CD14-positive monocyte (primary cell): ENCODE measurements at regions not wholly inside any gene's neighbourhood (a gene's known extent, or its start where the extent isn't known, plus 50 kb on each side); places are given as distances from the start of the nearest gene placed in this dataset.

ENCODE experiments used
- DNase-seq, 3 donors: peaks; one replicate each; pipeline ENCODE4 v3.0.0-alpha.2; 2011 to 2022
- H2AFZ ChIP-seq: 2 replicates; pipeline ENCODE4 v1.6.0; 2012; ENCODE audit warnings: mild to moderate bottlenecking, low read depth, low read length, inconsistent platforms; ENCODE audit not compliant: insufficient read depth, poor library complexity, severe bottlenecking
- H3K27ac ChIP-seq, 2 donors: 1 replicate in 1 of 2; 2 replicates in 1 of 2; pipeline ENCODE4 v1.5.1; 2012 to 2013; ENCODE audit warnings: low read length in 2 of 2, control low read depth in 1 of 2, inconsistent platforms in 1 of 2, low read depth in 1 of 2, mild to moderate bottlenecking in 1 of 2
- H3K27me3 ChIP-seq, 2 donors: one replicate each; pipeline versions ENCODE4 v1.6.0 to v1.6.1; 2011 to 2013; ENCODE audit warnings: low read length in 2 of 2; ENCODE audit not compliant: control insufficient read depth in 2 of 2, insufficient read depth in 2 of 2
- H3K36me3 ChIP-seq, 2 donors: replicated peaks in 1 of 2; 1 replicate in 1 of 2; 2 replicates in 1 of 2; pipeline versions ENCODE4 v1.5.1 to v1.6.1; 2012 to 2013; ENCODE audit warnings: low read length in 2 of 2, control low read depth in 1 of 2, inconsistent platforms in 1 of 2, mild to moderate bottlenecking in 1 of 2; ENCODE audit not compliant: insufficient read depth in 2 of 2, control insufficient read depth in 1 of 2
- H3K4me1 ChIP-seq, 2 donors: 1 replicate in 1 of 2; 2 replicates in 1 of 2; pipeline versions ENCODE4 v1.5.1 to v1.6.1; 2012 to 2013; ENCODE audit warnings: low read length in 2 of 2, control low read depth in 1 of 2, inconsistent platforms in 1 of 2, mild to moderate bottlenecking in 1 of 2, moderate library complexity in 1 of 2; ENCODE audit not compliant: insufficient read depth in 2 of 2, control insufficient read depth in 1 of 2
- H3K4me2 ChIP-seq: replicated peaks from 2 replicates; pipeline ENCODE3; 2012; ENCODE audit warnings: low read length, moderate library complexity, mild to moderate bottlenecking; ENCODE audit not compliant: poor library complexity, severe bottlenecking; ENCODE audit errors: extremely low read depth
- H3K4me3 ChIP-seq, 3 experiments: fragments of 200-600 bp in 1 of 3; sonication (generic) in 1 of 3; replicated peaks in 1 of 3; 1 replicate in 2 of 3; 2 replicates in 1 of 3; pipeline ENCODE4 v1.5.1; 2011 to 2013; ENCODE audit warnings: low read length in 3 of 3, mild to moderate bottlenecking in 3 of 3, control low read depth in 2 of 3, low read depth in 2 of 3, inconsistent platforms in 1 of 3, moderate library complexity in 1 of 3
- H3K79me2 ChIP-seq: 2 replicates; pipeline ENCODE4 v1.6.0; 2012; ENCODE audit warnings: mild to moderate bottlenecking, control low read depth, inconsistent platforms, low read length, moderate library complexity; ENCODE audit not compliant: insufficient read depth
- H3K9ac ChIP-seq: 2 replicates; pipeline ENCODE4 v1.6.0; 2017; ENCODE audit warnings: low read length, mild to moderate bottlenecking; ENCODE audit not compliant: insufficient read depth, poor library complexity, severe bottlenecking
- H3K9me3 ChIP-seq, 2 donors: replicated peaks in 1 of 2; 1 replicate in 1 of 2; 2 replicates in 1 of 2; pipeline versions ENCODE4 v1.5.1 to v1.6.1; 2012 to 2013; ENCODE audit warnings: low read length in 2 of 2, control low read depth in 1 of 2; ENCODE audit not compliant: control insufficient read depth in 1 of 2, insufficient read depth in 1 of 2
- H4K20me1 ChIP-seq: 2 replicates; pipeline ENCODE4 v1.6.0; 2012; ENCODE audit warnings: mild to moderate bottlenecking, low read length, control low read depth, moderate library complexity; ENCODE audit not compliant: insufficient read depth
- H3K27ac Mint-ChIP-seq, 7 donors: one replicate each; pipeline ENCODE4 v1.8.0; 2020; ENCODE audit warnings: mild to moderate bottlenecking in 7 of 7, mixed read lengths in 7 of 7, moderate library complexity in 6 of 7, inconsistent platforms in 2 of 7
- H3K27me3 Mint-ChIP-seq, 3 donors: one replicate each; pipeline ENCODE4 v1.8.0; 2021 to 2022; ENCODE audit warnings: low read depth in 3 of 3, mild to moderate bottlenecking in 3 of 3, mixed read lengths in 3 of 3, moderate library complexity in 3 of 3, inconsistent platforms in 1 of 3
- H3K36me3 Mint-ChIP-seq, 2 donors: one replicate each; pipeline ENCODE4 v1.8.0; 2020; ENCODE audit warnings: mixed read lengths in 2 of 2, inconsistent platforms in 1 of 2, mild to moderate bottlenecking in 1 of 2
- H3K4me1 Mint-ChIP-seq: one replicate; pipeline ENCODE4 v1.8.0; 2020; ENCODE audit warnings: mild to moderate bottlenecking, mixed read lengths
- H3K4me3 Mint-ChIP-seq, 2 donors: one replicate each; pipeline ENCODE4 v1.8.0; 2020; ENCODE audit warnings: mild to moderate bottlenecking in 2 of 2, mixed read lengths in 2 of 2, moderate library complexity in 1 of 2
- H3K9me3 Mint-ChIP-seq, 7 donors: one replicate each; pipeline ENCODE4 v1.8.0; 2020 to 2022; ENCODE audit warnings: mixed read lengths in 7 of 7, mild to moderate bottlenecking in 6 of 7, moderate library complexity in 6 of 7, inconsistent platforms in 2 of 7
- intact Hi-C, 2 donors: fragments of 100-400 bp; cut with micrococcal nuclease; formaldehyde crosslinking; loops; one replicate each; pipeline versions ENCODE4 v1.15.0 to v1.15.1; 2023
- TF ChIP-seq, protein P1 (sequence below): fragments of 200-600 bp; IDR thresholded peaks from one replicate; pipeline ENCODE4 v1.8.0; 2022; ENCODE audit warnings: antibody characterized with exemption, mild to moderate bottlenecking

DNA sequence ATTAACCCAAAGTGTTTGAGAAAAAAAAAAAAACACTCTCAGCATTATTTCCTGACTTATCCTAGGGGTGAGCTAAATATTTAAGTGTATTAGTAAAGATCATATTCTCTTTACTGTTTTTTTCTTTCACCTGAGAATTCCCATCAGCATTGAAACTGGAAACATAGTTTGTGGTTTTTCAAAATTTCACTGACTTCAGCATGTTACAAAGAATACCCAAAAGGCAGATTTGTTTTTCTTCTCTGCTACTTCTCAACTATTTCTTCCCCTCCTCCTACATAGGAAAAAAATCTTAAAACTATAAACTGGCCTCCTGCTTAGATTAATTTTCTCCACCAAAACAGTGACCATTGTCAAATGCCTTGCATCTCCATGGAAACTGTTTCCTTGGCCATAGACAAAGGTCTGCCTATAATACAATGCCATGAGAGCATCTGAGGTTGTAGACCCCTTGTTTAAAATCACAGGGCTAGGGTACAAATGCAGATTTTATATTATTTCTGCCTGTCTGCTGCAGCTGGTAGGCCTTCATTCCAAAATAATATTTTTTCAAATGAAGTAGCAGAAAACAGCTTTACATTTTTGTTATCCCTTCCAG lies 179.7 kb upstream of the GALNT5 start:
- intact Hi-C loops, result no loop called here
- Histone ChIP-seq H3K9ac (no peak overlapping the region), H3K9me3 (no peaks in the 10 kb centered on the region), H3K27ac (no peak overlapping the region), H3K79me2 (no peaks in the 10 kb centered on the region), H3K27me3 (no peaks in the 10 kb centered on the region), H3K4me1 (peaks cover 0 to 7% of the 10 kb centered on the region in 2 donors), H3K4me3 (no peak overlapping the region), H2AFZ (no peak overlapping the region), H4K20me1 (no peaks in the 10 kb centered on the region), H3K4me2 (no peak overlapping the region), H3K36me3 (no peaks in the 10 kb centered on the region)
- peaks cover 0 to 2% (median 0%) of the 10 kb centered on the region in 3 donors for H3K27me3 Mint-ChIP-seq
- H3K27ac Mint-ChIP-seq, result no peak overlapping the region
- peaks cover 5% of the 10 kb centered on the region for H3K4me1 Mint-ChIP-seq
- H3K9me3 Mint-ChIP-seq, result peaks cover 0 to 3% (median 2%) of the 10 kb centered on the region in 7 donors
- H3K4me3 Mint-ChIP-seq, result no peak overlapping the region
- no peaks in the 10 kb centered on the region for H3K36me3 Mint-ChIP-seq
- no peak for DNase-seq
- TF ChIP-seq, protein P1, sequence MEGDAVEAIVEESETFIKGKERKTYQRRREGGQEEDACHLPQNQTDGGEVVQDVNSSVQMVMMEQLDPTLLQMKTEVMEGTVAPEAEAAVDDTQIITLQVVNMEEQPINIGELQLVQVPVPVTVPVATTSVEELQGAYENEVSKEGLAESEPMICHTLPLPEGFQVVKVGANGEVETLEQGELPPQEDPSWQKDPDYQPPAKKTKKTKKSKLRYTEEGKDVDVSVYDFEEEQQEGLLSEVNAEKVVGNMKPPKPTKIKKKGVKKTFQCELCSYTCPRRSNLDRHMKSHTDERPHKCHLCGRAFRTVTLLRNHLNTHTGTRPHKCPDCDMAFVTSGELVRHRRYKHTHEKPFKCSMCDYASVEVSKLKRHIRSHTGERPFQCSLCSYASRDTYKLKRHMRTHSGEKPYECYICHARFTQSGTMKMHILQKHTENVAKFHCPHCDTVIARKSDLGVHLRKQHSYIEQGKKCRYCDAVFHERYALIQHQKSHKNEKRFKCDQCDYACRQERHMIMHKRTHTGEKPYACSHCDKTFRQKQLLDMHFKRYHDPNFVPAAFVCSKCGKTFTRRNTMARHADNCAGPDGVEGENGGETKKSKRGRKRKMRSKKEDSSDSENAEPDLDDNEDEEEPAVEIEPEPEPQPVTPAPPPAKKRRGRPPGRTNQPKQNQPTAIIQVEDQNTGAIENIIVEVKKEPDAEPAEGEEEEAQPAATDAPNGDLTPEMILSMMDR, result no peak

DNA sequence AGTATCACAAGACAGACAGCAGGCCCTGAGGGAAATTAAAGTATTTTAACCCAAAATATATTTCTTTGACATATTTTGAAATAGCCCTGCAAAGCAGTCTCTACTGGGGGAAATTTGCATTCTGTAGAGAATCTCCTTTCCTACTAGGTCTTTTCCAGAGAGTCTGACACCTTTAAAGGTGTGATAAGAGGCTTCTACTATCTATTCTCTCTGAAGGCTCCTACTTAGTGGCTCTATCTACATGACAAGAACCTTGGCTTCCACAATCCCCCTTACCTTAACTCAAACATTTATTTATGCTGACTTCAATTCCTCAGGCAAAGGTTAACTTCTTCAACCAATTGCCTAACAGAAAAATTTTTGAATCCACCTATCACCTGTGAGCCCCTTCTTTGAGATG lies 174.6 kb upstream of the GALNT5 start:
- Mint-ChIP-seq H3K36me3 (no peaks in the 10 kb centered on the region), H3K27ac (no peak overlapping the region), H3K4me3 (no peak overlapping the region), H3K27me3 (peaks cover 0 to 3% (median 2%) of the 10 kb centered on the region in 3 donors), H3K4me1 (no peaks in the 10 kb centered on the region), H3K9me3 (peaks cover 0 to 2% (median 0%) of the 10 kb centered on the region in 7 donors)
- DNase-seq, result no peak
- TF ChIP-seq, protein P1, result no peak
- Histone ChIP-seq H3K9me3 (no peaks in the 10 kb centered on the region), H3K79me2 (no peaks in the 10 kb centered on the region), H3K27me3 (no peaks in the 10 kb centered on the region), H3K4me3 (no peak overlapping the region), H3K36me3 (no peaks in the 10 kb centered on the region), H2AFZ (no peak overlapping the region), H4K20me1 (no peaks in the 10 kb centered on the region), H3K9ac (no peak overlapping the region), H3K4me1 (no peaks in the 10 kb centered on the region), H3K4me2 (no peak overlapping the region), H3K27ac (no peak overlapping the region)
- intact Hi-C loops, result no loop called here
